Brain pericyte (primary cell): ENCODE measurements at regions not wholly inside any gene's neighbourhood (a gene's known extent, or its start where the extent isn't known, plus 50 kb on each side); places are given as distances from the start of the nearest gene placed in this dataset.

Source experiments
- DNase-seq: peaks from one replicate; pipeline ENCODE4 v3.0.0-alpha.2; 2012; ENCODE audit warnings: low read depth, low spot score

DNA sequence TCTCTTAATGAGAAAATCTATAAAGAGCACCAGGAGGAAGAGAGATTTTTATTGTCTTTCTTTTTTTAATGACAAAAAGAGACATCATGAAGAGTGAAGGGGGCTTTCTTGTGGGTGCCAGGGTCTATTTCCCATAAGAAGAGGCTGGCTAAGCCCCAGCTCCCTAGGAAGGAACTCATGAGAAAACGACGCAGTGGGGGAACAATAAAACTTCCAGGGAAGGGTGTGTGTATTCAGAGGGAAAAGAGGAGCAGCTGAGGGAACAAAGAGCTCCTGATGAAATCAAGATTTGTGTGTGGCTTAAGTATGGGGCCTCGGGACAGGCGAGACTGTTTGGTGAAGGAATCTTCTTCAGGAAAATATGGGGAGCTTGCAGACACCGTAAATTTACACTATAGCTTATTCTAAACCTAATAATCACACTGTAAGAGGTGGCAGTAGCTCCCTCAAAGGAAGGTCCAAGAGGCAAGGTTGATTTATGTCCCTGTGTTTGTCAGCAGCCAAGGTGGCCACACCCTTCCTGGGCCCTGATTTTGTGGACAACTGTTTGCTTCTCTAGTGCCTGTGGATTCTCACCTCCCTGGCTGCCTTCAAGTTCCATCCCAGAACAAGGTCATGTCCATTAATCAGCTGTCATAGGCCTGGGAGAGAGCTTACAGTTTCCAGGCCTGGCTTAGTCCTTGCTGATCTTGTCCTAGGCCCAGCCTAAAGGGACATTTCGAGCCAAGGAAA, 615.7 kb downstream of the INSC start:
- no peak for DNase-seq

DNA sequence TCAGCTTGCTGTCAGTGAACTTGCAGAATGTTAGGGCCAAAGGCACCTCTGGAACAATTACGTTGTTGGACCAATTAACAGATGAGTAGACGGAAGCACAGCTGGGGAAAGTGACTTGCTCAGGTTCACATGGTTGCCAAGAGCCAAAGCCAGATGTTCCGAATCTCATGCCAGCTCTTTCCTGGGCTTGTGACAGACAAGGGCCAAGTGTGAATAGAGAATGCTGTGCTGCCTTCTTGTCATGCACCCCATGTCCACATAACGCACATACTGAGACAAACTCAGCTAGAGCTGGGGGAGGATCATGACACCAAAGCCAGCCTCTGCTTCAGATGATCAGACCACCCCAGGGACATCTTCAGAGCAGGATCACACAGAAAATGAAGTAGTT, 616.3 kb downstream of the INSC start:
- no peak for DNase-seq

DNA sequence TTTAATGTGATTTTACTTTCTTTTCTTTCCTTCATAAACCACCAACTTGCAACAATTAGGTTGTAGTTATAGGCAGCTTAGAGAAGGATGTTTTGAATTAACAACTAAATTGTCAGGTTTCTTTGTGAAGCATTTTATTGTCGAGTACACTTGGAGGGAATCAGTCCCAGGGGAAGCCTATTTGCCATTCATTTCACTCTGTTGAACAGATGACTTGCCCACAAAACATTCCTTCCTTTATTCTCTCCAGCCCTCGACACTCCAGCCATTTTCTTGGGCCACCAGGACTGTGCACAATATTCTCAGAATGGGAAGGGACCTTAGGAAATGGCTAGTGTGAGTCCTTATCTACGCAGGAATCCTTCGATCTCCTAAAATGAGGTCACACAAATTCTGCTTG, 620.6 kb downstream of the SOX6 start:
- no peak for DNase-seq

DNA sequence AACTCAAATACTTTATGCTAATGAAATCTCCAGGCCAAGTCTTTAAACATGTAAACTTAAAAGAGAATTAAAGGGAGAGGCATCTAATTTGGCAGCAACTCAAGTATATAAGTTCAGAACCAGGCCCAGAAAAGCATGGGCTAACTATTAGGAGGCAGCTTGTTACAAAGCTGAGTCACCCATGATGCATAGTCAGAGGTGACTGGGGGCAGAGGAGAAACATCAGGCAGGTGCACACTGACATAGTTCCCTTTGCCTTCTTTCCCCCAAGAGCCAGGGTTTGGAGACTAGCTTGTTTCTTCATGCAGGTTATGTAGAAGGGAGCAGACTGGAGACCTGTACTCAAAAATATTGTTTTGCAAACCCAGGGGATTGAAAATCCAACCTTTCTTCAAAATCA, 619.0 kb downstream of the SOX6 start:
- DNase-seq = no peak

DNA sequence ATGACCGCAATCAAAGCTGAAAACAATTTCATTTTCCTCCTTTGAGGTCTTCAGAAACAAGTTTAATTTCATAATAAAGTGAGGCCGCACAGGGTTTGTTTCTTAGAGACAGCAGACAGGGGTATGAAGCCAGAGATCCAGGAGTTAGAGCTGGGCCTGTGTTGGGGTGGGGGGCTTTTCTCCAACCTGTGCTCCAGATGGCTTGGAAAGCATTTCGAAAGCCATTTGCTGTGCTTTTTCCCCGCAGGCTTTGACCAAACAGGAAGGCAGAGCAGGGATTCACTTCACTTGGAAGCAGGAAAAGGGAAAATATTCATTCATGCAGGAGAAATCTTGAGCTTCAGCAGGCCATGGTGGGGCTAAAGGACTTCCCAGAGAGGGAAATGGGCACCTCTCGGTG, 617.4 kb downstream of the SOX6 start:
- DNase-seq = no peak

DNA sequence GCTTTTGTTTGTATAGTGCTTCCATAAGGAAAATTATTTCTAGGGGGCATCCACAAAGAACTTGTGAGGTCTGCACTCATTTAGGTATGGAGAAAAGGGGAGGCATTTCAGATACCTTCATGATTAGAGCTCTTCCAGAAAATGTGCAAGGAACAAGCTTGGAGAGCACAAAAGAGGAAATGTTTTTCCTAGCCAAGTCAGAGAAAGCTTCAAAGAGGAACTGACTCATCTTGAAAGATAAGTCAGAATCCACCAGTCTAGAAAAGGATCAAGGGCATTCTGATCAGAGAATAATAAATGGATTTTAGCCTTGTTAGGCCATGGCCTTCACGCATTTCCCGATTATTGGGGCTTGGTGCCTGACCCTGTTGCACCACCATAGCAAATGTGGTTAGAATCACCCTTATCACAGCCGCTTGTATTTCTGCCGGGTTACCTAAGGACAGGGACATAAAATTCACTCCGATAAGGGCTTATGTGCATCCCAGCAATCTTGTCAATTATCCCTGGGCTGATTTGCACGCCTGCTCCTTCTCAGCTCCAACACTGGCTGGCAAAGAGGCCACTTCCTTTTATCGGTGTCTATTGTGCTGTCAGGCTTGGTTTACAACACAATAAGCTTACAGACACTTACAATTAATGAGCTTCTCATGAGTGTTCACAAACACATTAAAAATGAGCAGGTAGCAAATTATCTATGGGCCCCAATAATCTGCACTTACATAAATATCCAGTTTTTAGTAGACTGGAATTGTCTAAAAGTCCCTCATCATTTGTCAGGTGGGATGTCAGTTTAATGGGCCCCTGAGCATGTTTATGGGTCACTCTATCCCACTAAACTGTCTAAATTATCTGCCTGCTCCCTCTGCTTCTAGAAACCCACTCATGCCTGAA, 613.5 kb downstream of the SOX6 start:
- no peak for DNase-seq

DNA sequence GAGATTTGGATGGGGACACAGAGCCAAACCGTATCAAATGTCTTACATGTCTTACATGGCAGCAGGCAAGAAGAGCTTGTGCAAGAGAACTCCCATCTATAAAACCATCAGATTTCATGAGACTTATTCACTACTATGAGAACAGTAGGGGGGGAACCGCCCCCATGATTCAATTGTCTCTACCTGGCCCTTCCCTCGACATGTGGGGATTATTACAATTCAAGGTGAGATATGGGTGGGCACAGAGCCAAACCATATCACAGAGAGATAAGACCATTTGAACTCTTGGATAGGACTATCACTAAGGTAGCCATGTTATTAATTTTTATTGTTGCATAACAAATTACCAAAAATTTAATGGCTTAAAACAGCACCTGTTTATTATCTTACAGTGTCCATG, 611.7 kb downstream of the SOX6 start:
- DNase-seq = no peak

DNA sequence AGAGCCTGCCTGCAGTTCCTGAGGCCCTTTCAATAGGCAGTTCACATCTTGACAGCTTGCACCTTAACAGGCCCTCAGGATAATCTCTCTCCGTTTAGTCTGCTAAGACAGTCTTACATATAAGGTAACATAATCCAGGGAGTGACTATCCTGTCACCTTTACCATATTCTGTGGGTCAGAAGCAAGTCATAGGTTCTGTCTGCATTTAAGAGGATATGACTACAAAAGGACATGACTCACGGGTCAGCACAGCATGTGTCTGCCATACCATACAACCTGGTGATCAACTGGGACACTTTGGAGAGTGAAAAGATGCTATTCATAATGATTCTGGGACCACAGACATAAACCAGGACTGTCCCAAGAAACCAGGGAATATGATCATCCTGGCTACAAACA, 611.1 kb downstream of the SOX6 start:
- no peak for DNase-seq

DNA sequence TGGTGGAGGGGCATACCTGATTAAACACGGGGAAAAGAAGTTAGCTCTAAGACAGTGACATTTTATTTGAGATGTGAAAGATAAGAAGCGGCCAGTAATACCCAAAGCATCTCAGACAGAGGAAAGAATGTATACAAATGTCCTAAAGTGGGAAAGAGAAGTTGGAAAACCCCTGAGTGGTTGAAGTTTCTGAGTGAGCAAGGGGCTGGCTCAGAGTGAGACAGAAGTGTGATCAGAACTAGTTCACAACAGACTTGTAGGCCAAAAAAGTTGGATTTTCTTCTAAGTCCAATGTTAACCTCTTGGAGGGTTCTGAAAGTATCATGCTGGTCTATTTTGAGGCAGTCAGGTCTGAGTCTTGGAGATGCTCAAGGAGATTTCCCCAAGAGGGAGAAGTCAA, 608.7 kb downstream of the SOX6 start:
- DNase-seq = no peak

DNA sequence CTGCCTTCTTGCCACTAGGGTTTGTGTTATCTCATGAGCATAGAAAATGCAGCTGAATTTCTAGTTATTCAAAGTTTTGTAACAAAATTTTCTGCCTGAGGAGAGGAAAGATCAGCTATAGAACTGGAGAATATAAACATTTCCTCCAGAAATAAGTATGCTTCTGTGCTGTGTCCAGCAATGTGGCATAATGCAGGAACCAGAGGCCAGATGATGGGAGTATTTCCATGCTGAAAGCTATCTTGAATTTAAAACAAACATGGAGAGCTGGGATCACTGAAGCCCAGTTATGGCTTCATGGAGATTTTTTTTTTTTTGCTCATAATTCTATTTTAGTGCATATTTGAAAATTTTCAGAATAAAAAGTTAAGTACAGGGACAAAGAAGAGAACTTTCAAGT, 608.2 kb downstream of the SOX6 start:
- no peak for DNase-seq

DNA sequence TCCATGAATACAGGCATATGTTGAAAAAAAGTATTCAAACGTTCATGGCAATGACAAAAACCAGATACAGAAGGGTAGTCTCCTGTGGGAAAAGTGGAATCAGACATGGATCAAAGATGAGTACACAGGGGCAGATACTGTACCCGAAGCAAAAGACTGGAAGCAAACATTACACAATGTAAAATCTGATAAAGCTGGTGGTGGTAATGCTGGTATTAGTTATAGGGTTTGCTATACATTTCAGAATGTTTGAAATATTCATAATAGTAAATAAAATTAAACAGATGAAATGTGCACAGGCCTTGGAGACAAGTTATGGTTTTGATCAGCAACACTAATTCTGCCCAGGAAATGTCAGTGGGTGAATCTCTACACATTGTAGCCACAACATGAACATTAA, 607.6 kb downstream of the SOX6 start:
- DNase-seq = no peak

DNA sequence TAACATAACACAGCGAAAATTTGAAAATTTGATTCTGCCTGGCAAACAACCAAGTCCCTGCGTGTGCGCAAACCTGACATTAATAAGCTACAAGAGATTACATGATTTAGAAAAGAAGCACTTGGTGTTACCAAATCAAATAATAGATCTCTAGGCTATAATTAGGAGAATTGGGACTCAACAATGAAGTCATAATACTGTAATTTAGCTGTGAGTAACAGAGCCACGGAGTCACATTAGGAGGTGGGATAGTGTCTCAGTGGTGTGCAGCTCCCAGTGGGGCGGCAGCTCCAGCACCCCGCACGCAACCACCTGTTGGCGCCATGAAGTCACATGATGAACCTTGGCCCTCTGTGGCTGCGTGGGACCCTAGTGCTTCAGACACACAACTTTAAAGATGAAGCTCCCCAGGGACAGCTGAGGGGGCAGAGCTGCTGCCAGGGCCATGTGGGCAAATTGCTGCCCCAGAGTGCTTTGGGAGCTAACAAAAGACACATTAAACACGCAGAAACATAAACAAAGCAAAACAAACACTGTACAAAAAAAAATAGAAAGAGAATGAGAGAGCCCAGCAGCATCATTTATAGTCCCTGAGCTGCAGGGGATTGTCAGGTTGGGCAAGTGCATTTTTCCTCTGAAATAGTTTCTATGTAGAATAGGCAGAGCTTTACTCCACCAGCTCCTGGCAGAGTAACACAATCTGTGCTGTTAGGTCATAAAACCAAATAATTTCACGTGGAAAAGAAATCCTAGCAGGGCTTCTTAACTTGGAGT, 605.6 kb downstream of the SOX6 start:
- no peak for DNase-seq

DNA sequence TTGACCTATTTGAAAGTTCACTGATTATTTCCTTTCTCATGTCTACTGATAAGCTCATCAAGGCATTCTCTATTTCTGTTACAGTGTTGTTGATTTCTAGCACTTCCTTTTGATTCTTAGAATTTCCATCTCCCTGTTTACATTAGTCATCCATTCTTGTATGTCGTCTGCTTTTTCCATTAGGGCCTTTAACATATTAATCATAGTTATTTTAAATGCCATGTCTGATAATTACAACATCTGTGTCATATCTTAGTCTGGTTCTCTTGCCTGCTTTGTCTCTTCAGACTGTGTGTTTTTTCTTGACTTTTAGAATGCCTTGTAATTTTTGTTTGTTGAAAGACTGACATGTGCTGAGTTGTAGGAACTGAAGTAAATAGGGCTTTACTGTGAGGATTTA, 602.1 kb downstream of the SOX6 start:
- no peak for DNase-seq

DNA sequence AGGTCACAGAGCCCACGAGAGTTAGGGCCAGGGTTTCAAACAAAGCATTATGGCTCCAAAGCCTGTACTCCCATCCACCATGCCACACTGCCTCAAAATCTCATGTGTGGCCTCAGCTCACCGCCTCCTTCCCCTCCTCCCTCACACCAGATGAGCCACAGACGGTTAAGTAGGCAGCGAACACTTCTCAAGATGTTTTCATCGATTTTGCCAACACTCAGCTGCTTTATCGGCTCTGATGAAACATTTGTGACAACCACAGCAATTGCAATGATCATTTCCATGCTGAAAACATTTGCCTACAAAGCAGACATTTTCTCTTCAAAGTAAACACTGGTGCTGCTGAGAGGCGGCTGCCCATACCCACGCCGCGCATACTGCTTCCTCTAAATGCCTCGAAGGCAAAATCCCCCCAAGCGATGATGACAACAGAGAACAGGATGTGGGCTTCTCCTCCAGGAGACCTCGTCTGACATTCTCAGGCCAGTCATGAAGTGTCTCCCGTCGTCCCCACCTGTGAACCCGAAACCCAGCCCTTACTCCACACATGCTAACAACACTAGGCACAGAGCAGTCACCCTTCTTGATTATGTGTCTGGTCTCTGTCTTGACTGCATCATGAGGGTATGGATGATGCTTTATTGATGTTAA, 599.2 kb downstream of the SOX6 start:
- DNase-seq = no peak

DNA sequence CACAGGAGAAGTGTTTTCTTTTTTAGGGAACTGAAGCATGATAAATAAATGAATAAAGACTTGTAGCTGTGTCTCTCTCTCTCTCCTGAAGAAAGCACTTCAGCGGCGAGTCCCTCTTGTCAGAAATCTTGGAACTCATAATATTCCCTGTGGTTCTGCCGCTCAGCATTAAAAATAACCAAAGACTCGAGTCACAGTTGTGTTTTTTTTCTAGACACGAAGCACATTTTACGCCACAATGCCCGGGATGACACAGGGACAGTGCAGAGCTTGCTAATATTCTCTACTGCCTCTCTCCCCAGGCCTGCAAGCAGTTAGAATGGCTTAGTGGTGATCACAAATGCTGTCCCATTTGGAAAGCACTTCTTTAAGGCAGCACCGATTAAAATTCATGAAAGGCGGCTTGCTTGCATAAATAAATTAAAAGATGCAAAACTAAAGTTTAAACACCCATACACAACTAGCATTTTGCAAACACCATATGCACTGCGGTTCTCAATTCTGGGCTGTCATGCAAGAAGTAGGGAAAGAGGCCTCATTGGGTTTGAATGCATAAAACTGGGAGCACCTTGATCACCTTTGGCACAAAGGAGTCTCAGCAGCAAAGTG, 597.4 kb downstream of the SOX6 start:
- no peak for DNase-seq

DNA sequence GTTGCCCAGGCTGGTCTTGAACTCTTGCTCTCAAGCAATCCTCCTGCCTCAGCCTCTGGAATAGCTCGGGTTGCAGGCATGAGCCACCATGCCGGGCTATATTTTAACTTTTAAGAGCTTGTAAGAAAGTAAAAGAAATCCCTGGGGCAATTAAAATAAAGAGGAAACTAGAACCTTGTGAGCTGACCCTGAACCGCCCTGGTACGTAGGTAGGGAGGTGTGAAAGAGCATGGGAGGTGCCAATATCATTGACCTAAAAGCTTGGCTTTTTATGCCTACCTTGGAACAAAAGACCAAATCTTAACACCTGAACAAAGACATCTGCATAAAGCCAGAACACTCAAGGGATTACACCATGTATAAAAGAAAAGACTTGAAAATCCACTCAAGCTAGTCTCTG, 595.1 kb downstream of the SOX6 start:
- DNase-seq = no peak

DNA sequence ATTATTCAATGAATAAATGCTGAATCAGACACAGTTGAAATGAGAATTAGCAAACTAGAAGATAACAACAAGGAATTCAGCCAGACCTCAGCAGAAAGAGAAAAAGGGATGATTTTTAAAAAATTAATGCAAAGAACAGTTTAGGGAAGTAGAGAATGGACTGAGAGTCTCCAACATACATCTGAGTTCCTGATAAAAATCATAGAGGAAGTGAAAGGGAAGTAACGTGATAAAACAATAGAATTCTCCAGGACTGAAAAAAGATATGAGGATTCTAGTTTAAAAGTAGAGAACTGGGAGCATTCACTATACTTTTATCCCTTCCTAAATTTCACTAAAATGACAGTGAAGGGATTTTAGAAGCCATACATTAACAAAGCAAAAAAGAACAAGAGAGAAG, 592.0 kb downstream of the SOX6 start:
- DNase-seq = no peak

DNA sequence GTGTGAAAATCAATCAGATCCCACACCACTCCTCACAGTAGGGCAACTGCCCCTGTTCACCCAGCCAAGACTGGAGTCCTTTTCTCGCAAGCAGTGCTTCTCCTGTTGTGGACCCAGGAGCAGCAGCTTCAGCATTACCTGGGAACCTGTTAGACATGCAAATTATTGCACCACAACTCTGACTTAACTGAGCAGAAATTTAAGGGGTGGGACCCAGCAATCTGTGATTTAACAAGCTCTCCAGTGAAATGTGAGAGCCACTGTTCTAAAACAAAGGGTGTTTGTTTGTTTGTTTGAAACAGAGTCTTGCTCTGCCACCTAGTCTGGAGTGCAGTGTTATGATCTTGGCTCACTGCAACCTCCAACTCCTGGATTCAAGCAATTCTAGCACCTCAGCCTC, 591.4 kb downstream of the SOX6 start:
- no peak for DNase-seq

DNA sequence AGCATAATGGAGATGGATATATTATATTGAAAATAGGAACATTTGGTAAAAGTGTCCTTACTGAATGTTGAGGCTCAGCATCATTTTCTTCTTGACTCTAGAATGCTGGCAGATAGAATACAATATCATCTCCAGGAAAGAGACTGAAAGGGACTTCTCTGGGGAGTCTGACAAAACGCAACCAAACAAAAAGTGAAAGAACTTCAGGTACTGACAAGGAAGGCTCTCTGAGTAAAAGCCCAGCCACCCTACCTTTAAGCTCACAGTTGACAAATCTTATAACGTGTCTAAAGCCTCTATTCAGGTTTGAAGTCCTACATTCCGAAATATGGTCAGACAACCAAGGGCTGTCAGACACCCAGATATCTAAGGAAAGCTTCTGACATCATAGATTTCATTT, 590.8 kb downstream of the SOX6 start:
- DNase-seq = no peak

DNA sequence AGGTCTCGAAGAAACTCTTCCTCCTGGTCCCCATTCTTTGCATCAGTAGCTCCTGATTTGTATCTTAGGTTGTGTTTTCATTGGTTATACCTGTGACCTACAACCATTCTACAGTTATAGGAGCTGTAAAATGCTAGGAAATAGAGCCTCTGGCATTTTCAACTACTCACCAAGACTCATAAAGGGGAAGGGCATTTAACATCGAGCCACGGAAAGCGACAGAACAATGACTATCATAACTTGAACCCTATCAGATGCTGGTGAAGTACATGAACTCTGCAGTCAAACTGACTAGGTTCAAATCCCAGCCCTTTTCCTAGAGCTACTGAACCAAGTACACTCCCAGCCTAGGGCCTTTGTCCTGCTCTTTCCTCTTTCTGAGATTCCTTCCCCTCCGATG, 588.0 kb downstream of the SOX6 start:
- no peak for DNase-seq

DNA sequence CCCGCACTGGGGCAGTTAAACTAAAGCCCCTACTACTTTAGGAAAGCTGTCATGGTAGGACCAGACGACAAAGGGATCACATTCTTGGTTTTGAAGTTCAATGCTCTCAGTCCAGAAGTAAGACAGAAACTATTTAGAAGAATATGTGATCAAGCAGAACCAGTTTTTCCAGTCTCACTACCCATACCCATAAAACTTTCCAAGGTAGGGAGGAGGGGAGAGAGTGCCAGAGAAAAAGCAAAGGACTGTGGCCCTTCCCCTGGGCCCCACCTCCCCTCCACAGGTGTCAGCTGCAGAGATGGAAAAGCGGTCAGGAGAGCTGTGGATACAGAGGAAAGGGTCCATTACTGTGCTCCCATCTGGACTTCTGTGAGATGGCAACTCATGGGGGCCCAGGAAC, 587.1 kb downstream of the SOX6 start:
- DNase-seq = no peak
